ENCODE measurements at regions not wholly inside any gene's neighbourhood (a gene's known extent, or its start where the extent isn't known, plus 50 kb on each side); places are given as distances from the start of the nearest gene placed in this dataset.

- no peak for DNase-seq
Measured at GRCh38 chr13:85535316-85536084, 263.7 kb downstream of the SLITRK6 start.

GRCh38 chr13:85533911-85534310 is 265.3 kb downstream of the SLITRK6 start:
- DNase-seq = no peak

GRCh38 chr13:85529218-85529594 is 270.0 kb downstream of the SLITRK6 start:
- DNase-seq = no peak

- no peak for DNase-seq
Measured at GRCh38 chr13:85528491-85529217, 270.6 kb downstream of the SLITRK6 start.

GRCh38 chr13:85527316-85527715 is 271.9 kb downstream of the SLITRK6 start:
- no peak for DNase-seq

GRCh38 chr13:85525411-85525810 is 273.8 kb downstream of the SLITRK6 start:
- DNase-seq = no peak

- no peak for DNase-seq
Measured at GRCh38 chr13:85521657-85522056, 277.6 kb downstream of the SLITRK6 start.

GRCh38 chr13:85520445-85520844 is 278.8 kb downstream of the SLITRK6 start:
- no peak for DNase-seq

GRCh38 chr13:85519363-85519762 is 279.9 kb downstream of the SLITRK6 start:
- no peak for DNase-seq

- no peak for DNase-seq
Measured at GRCh38 chr13:85512421-85512820, 286.8 kb downstream of the SLITRK6 start.

- no peak for DNase-seq
Measured at GRCh38 chr13:85509512-85509911, 289.7 kb downstream of the SLITRK6 start.

GRCh38 chr13:85508683-85509329 is 290.4 kb downstream of the SLITRK6 start:
- DNase-seq = no peak

GRCh38 chr13:85503797-85504196 is 295.4 kb downstream of the SLITRK6 start:
- no peak for DNase-seq

GRCh38 chr13:85501616-85502015 is 297.6 kb downstream of the SLITRK6 start:
- DNase-seq = no peak

GRCh38 chr13:85500696-85501256 is 298.4 kb downstream of the SLITRK6 start:
- DNase-seq = no peak

- DNase-seq = no peak
Measured at GRCh38 chr13:85498774-85499173, 300.4 kb downstream of the SLITRK6 start.

GRCh38 chr13:85497652-85498051 is 301.6 kb downstream of the SLITRK6 start:
- DNase-seq = no peak

GRCh38 chr13:85492283-85492682 is 306.9 kb downstream of the SLITRK6 start:
- DNase-seq = no peak

GRCh38 chr13:85486663-85487062 is 312.6 kb downstream of the SLITRK6 start:
- DNase-seq = no peak

GRCh38 chr13:85473144-85473543 is 326.1 kb downstream of the SLITRK6 start:
- DNase-seq = no peak

- DNase-seq = no peak
Measured at GRCh38 chr13:85469320-85469719, 329.9 kb downstream of the SLITRK6 start.

GRCh38 chr13:85462792-85463425 is 336.3 kb downstream of the SLITRK6 start:
- no peak for DNase-seq

- no peak for DNase-seq
Measured at GRCh38 chr13:85461621-85462020, 337.6 kb downstream of the SLITRK6 start.
